Retina (tissue), 1 donor: ENCODE measurements at regions not wholly inside any gene's neighbourhood (a gene's known extent, or its start where the extent isn't known, plus 50 kb on each side); places are given as distances from the start of the nearest gene placed in this dataset.
"Not testable (repeated sequence)": the region's sequence is repeated elsewhere in the genome, so short reads cannot be mapped to it uniquely, and the experiment has no call there.

Experiments
- DNase-seq: peaks from one replicate; pipeline ENCODE4 v3.0.0-alpha.2; 2016

DNA sequence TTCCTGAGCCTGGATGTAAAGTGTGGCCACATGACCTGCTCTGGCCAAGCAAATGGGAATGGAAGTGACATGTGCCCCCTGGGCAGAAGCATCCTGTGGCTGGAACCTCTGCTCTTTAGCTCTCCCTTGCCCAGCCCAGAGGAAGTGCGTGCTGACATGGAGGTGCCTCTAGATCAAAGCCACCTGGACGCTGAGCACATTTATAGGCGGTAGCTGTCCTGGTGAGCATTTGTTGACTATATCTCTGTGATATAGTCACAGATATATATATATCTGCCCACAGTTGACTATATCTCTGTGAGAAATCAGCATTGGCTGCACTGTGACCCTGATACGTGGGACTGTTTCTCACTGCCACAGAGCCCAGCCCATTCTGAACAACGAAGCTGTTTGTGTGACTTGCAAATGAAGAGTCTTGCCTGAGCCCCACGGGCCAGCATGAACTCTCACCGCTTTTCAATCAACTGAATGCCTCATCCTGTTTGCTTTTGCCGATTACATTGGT is 118.8 kb downstream of the C16orf95 start:
- no peak for DNase-seq

DNA sequence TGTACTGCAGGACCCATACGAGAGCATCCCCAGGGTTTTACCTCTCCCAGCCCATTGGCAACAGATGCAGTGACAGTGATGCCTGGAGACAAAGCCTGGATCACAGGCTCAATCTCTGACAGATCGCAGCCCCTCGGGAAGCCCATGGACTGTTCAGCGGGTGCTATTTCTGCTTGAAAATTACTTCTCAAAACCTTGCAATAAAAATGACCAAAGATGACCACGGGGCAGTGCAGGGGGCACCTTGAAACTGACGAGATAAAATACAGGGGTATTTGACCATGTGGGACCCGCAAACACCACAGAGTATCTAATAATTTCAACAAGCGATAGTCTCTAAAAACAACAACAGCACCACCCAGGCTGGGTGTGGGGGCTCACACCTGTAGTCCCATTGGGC is 118.3 kb downstream of the C16orf95 start:
- DNase-seq, result no peak

- DNase-seq, result no peak
Observed at GRCh38 chr16:87199379-87199778, 117.8 kb downstream of the C16orf95 start.

DNA sequence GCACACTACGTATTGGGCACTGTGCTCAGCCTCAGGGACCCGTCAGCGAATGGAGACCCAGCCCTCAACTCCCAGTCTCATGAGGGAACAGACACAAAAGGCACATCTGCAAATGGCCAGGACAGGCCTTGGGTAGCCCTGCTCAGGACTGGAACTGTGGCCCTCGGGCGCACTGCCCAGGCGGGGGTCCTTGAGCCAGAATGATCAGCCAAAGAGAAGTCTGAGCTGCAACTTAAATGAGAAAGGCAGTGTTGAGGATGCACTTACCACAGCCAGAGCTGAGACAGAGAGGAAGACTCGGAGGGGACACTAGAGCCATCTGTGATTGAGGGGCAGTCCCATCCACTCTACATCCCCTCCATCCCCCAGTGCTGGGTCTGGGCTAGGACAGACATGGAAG is 117.3 kb downstream of the C16orf95 start:
- no peak for DNase-seq

DNA sequence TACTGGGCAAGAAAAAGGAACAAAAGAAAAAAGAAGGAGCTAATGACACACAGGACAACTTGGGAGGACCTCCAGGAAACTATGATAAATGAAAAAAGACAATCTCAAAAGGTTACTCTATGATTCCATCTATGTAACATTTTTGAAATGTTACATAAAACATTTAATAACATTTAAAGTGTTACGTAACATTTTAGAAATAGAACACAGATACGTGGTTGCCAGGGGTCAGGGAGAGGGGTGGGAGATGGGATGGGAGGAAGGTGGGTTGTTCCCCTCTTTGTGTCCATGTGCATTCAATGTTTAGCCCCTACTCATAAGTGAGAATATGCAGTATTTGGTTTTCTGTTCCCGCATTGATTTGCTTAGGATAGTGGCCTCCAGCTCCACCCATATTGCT is 116.6 kb downstream of the C16orf95 start:
- DNase-seq, result no peak

DNA sequence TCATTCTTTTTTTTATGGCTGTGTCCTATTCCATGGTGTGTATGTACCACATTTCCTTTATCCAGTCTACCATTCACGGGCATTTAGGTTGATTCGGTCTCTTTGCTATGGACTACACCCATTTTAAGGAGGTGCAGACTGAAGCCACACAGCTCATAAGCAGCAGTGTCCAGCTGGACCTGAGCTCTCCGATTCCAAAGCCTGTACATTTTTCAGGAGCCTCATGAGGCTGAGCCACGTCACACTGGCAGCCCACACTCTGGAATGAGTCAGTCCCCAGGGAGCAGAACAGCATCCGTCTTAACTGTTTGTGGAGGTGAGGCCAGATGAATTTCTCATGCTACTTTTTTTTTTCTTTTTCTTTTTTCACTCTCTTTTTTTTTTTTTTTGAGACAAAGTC is 116.1 kb downstream of the C16orf95 start:
- no peak for DNase-seq

GRCh38 chr16:87201790-87202189 is 115.4 kb downstream of the C16orf95 start:
- DNase-seq, result no peak

DNA sequence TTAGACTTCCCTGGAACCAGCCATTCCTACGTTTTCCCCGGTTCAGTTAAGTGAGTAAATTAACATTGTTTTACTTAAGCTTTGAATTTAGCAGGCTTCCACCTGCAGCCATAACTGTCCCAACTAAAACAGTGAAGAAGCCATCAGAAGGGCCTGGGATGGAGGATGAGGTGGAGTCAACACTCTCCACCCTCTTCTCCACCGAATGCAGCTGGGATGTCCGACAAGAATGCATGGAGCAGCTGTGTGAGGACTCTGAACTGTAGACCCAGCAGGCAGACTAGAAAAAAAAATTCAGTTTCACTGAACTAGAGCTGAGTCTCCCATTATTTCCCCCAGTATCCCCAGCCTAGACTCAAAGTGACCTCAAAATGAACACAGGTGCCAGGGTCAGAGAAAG is 114.8 kb downstream of the C16orf95 start:
- no peak for DNase-seq

GRCh38 chr16:87203060-87203656 is 114.0 kb downstream of the C16orf95 start:
- DNase-seq, result peak; percentile 77

GRCh38 chr16:87206646-87207451 is 110.3 kb downstream of the C16orf95 start:
- DNase-seq, result no peak

- peak; percentile 38 for DNase-seq
Observed at GRCh38 chr16:87207509-87207908, 109.7 kb downstream of the C16orf95 start.

DNA sequence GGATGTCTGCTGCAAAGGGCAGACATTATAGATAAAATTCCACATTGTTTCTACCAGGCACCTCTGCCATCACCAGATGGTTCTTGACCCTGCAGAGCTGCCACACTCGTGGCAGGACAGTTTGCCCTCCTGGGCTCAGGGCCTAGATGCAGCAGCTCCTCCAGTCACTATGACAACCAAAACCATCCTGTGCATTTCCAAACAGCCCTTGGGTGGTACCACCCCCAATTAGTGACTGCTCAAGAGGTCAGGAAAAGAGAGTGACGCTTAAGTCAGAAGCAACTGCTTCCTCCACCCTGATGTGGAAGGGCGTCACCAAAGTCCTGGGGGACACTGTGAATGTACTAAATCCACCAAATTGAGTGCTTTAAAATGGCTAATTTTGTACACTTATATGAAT is 109.2 kb downstream of the C16orf95 start:
- no peak for DNase-seq

- not testable (repeated sequence) for DNase-seq
Observed at GRCh38 chr16:87208968-87209367, 108.2 kb downstream of the C16orf95 start.

GRCh38 chr16:87209808-87210512 is 107.2 kb downstream of the C16orf95 start:
- no peak for DNase-seq

DNA sequence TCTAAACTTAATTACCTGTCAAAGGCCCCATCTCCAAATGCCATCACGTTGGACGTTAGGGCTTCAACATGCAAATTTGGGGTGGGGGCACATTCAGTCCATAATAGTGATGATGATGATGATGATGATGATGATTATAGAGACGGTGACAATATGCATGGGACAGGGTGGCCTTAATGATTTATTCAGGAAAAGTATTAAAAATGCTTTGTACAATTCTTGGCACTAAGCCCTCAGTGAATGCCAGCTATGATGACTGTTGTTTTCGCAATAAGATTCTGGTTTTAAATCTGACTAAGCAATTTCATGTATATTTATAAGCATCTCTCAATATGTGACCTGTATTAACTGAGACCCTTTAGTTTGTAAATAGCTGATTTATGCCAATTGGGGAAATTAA is 106.3 kb downstream of the C16orf95 start:
- no peak for DNase-seq

DNA sequence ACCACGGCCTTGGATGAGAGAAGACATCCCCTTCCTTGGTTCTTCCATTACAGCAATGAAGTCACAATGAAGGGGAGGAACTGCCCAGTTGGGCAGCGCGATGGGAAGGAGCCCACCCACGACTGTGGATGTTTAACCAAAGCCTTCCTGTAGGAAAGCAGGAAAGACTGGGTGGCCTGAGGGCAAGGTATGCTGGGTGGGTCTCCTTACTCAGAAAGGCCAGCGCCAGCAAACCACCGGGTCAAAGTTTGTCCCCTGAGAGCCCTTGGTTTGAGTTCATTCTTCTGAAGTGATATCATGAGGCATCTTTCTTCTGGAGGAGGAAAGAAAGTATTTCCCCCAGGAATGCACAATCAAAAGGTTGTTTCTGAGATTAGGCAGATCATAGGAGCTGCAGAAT is 105.2 kb downstream of the C16orf95 start:
- no peak for DNase-seq

DNA sequence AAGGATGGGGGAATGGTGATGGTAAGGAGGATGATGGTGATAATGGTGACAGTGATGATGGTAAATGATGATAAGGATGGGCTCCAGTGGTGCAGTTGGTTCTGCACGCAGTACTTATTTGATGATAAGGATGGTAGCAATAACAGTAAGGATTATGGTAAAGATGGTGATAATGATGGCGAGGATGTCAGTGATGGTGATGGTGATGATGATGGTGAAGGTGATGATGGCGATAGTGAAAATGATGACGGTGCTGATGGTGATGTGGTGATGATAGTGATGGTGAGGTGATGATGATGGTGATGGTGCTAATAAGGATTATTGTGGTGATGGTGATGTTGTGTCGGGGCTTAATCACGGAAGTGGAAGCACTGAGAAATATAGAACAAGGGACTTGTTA is 103.7 kb downstream of the C16orf95 start:
- no peak for DNase-seq

- DNase-seq, result no peak
Observed at GRCh38 chr16:87216148-87216840, 100.9 kb downstream of the C16orf95 start.

DNA sequence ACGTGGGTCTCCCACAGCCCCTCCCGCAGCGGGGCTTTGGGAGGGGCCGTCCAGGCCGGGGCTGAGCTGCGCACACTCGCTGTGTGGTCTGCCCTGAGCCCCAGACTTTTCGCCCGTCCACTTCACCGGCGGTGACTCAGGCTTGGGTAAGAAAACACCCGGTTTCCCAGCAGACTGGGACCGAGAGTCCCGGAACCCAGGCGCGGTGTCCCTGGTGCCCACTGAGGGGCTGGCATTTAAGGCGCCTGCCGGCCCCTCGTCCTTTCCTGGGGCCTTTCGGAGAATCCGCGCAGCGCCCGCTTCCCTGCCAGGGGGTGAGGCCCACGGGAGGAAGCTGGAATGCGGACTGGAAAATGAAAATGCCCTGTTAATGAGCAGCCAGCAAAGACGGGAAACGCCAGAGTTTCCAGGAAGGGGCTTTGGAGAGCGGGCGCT is 100.3 kb downstream of the C16orf95 start:
- peak; percentile 49 for DNase-seq

DNA sequence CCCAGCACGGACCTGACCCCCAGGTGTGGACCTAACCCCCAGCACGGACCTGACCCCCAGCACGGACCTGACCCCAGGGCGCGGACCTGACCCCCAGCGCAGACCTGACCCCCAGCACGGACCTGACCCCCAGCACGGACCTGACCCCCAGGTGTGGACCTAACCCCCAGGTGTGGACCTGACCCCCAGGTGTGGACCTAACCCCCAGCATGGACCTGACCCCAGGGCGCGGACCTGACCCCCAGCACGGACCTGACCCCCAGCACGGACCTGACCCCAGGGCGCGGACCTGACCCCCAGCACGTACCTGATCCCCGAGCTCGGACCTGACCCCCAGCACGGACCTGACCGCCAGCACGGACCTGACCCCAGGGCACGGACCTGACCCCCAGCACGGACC is 99.4 kb downstream of the C16orf95 start:
- not testable (repeated sequence) for DNase-seq

DNA sequence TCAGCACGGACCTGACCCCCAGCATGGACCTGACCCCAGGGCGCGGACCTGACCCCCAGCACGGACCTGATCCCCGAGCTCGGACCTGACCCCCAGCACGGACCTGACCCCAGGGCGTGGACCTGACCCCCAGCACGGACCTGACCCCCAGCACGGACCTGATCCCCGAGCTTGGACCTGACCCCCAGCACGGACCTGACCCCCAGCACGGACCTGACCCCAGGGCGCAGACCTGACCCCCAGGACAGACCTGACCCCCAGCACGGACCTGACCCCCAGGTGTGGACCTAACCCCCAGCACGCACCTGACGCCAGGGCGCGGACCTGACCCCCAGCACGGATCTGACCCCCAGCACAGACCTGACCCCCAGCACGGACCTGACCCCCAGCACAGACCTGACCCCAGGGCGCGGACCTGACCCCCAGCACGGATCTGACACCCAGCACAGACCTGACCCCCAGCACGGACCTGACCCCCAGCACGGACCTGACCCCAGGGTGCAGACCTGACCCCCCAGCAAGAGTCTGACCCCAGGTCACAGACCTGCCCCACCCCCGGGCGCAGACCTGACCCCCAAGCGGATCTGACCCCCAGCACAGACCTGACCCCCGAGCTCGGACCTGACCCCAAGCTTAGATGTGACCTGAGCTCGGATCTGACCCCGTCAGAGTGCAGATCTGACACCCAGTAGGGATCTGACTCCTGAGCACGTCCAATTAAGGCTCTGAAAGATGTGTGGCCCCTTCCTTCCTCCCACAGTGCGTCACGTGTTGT is 98.7 kb downstream of the C16orf95 start:
- no peak for DNase-seq

DNA sequence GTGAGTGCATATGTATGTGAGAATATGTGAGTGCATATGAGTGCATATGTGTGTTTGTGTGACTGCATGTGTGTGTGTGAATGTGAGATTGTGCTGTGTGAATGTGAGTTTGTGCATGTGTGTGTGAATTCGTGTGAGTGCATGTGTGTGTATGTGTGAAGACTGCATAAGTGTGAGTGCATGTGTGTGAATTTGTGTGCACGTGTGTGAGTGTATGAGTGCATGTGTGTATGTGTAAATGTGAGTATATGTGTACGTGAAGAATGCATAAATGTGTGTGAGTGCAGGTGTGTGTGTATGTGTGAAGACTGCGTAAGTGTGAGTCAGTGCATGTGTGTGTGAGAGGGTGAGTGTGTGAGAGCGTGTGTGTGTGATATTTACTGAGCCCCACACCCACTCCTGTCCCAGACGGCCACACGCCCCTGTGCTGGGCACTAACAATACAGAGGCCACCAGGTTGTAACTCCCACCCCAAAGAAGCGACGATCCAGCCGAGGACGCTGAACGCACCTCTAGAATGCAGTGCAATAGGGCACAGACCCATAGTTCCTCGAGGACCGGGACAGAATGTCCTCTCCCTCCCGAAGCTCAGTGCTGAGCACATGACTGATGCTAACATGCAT is 97.8 kb downstream of the C16orf95 start:
- no peak for DNase-seq
